DND-41 (cell line): ENCODE measurements at regions not wholly inside any gene's neighbourhood (a gene's known extent, or its start where the extent isn't known, plus 50 kb on each side); places are given as distances from the start of the nearest gene placed in this dataset.

ENCODE experiments used
- ATAC-seq: fragments of 200-7000 bp; cut with Tn5 transposase; 3 replicates; pipeline ENCODE4 v1.9.1; 2021; ENCODE audit warnings: low read depth; ENCODE audit not compliant: insufficient read depth
- DNase-seq: peaks from one replicate; pipeline ENCODE4 v3.0.0-alpha.2; 2020
- H2AFZ ChIP-seq: 2 replicates; pipeline ENCODE4 v1.6.0; 2012; ENCODE audit warnings: low read depth, low read length
- H3K27ac ChIP-seq: 2 replicates; pipeline ENCODE4 v1.5.1; 2012; ENCODE audit warnings: low read length, inconsistent platforms
- H3K27me3 ChIP-seq: fragments of 200-600 bp; sonication (generic); 2 replicates; pipeline ENCODE4 v1.6.0; 2012; ENCODE audit warnings: low read length, mild to moderate bottlenecking, inconsistent platforms; ENCODE audit not compliant: insufficient read depth, poor library complexity
- H3K36me3 ChIP-seq: 2 replicates; pipeline ENCODE4 v1.5.1; 2012; ENCODE audit warnings: low read length, inconsistent platforms; ENCODE audit not compliant: insufficient read depth
- H3K4me1 ChIP-seq: 2 replicates; pipeline ENCODE4 v1.5.1; 2012; ENCODE audit warnings: mild to moderate bottlenecking, low read length; ENCODE audit not compliant: insufficient read depth
- H3K4me2 ChIP-seq: 2 replicates; pipeline ENCODE4 v1.6.0; 2012; ENCODE audit warnings: mild to moderate bottlenecking, moderate library complexity, low read length, inconsistent platforms; ENCODE audit not compliant: insufficient read depth
- H3K4me3 ChIP-seq, 2 experiments: fragments of 200-600 bp in 1 of 2; shearing (Covaris generic) in 1 of 2; 2 replicates each; pipeline ENCODE4 v1.5.1; 2012 to 2016; ENCODE audit warnings: inconsistent platforms in 2 of 2, low read length in 2 of 2, mild to moderate bottlenecking in 2 of 2, low read depth in 1 of 2, moderate library complexity in 1 of 2
- H3K79me2 ChIP-seq: 2 replicates; pipeline ENCODE4 v1.6.0; 2012; ENCODE audit warnings: low read length, inconsistent platforms; ENCODE audit not compliant: insufficient read depth
- H3K9ac ChIP-seq: 2 replicates; pipeline ENCODE4 v1.6.0; 2012; ENCODE audit warnings: low read depth, mild to moderate bottlenecking, inconsistent platforms, low read length, moderate library complexity
- H3K9me3 ChIP-seq: 2 replicates; pipeline ENCODE4 v1.5.1; 2012; ENCODE audit warnings: low read length, moderate library complexity, mild to moderate bottlenecking, inconsistent platforms; ENCODE audit not compliant: insufficient read depth, severe bottlenecking
- H4K20me1 ChIP-seq: 2 replicates; pipeline ENCODE4 v1.6.0; 2012; ENCODE audit warnings: low read length; ENCODE audit not compliant: insufficient read depth
- EZH2 ChIP-seq: IDR thresholded peaks from 3 replicates; pipeline ENCODE4 v1.6.1; 2012; ENCODE audit warnings: borderline replicate concordance, low read depth, mild to moderate bottlenecking, moderate library complexity, low read length, inconsistent platforms; ENCODE audit not compliant: severe bottlenecking
- TF ChIP-seq, protein P1 (sequence below): IDR thresholded peaks from 2 replicates; pipeline ENCODE4 v1.5.1; 2012; ENCODE audit warnings: borderline replicate concordance, low read length, moderate library complexity, mild to moderate bottlenecking; ENCODE audit not compliant: poor library complexity, severe bottlenecking; ENCODE audit errors: extremely low read depth

GRCh38 chr5:56389261-56389660, 156.1 kb upstream of the ANKRD55 start:
- H4K20me1 ChIP-seq = no peaks in the 10 kb centered on the region
- no peak overlapping the region for H3K4me3 ChIP-seq
- no peak overlapping the region for H2AFZ ChIP-seq
- H3K9me3 ChIP-seq = no peaks in the 10 kb centered on the region
- DNase-seq (no peak), ATAC-seq (no peak)
- no peaks in the 10 kb centered on the region for H3K36me3 ChIP-seq
- H3K4me2 ChIP-seq = no peak overlapping the region
- H3K27ac ChIP-seq = no peak overlapping the region
- H3K27me3 ChIP-seq = no peaks in the 10 kb centered on the region
- no peak for TF ChIP-seq EZH2
- TF ChIP-seq, protein P1, sequence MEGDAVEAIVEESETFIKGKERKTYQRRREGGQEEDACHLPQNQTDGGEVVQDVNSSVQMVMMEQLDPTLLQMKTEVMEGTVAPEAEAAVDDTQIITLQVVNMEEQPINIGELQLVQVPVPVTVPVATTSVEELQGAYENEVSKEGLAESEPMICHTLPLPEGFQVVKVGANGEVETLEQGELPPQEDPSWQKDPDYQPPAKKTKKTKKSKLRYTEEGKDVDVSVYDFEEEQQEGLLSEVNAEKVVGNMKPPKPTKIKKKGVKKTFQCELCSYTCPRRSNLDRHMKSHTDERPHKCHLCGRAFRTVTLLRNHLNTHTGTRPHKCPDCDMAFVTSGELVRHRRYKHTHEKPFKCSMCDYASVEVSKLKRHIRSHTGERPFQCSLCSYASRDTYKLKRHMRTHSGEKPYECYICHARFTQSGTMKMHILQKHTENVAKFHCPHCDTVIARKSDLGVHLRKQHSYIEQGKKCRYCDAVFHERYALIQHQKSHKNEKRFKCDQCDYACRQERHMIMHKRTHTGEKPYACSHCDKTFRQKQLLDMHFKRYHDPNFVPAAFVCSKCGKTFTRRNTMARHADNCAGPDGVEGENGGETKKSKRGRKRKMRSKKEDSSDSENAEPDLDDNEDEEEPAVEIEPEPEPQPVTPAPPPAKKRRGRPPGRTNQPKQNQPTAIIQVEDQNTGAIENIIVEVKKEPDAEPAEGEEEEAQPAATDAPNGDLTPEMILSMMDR = no peak
- no peak overlapping the region for H3K9ac ChIP-seq
- H3K4me1 ChIP-seq = no peaks in the 10 kb centered on the region
- no peaks in the 10 kb centered on the region for H3K79me2 ChIP-seq

GRCh38 chr5:56388229-56388985, 155.3 kb upstream of the ANKRD55 start:
- Histone ChIP-seq H3K4me3 (no peak overlapping the region), H3K27ac (no peak overlapping the region), H3K36me3 (no peaks in the 10 kb centered on the region), H3K27me3 (no peaks in the 10 kb centered on the region), H2AFZ (no peak overlapping the region), H3K9me3 (no peaks in the 10 kb centered on the region), H3K9ac (no peak overlapping the region), H3K79me2 (no peaks in the 10 kb centered on the region), H4K20me1 (no peaks in the 10 kb centered on the region), H3K4me1 (no peaks in the 10 kb centered on the region), H3K4me2 (no peak overlapping the region)
- ATAC-seq (no peak), DNase-seq (no peak)
- TF ChIP-seq, protein P1 = no peak
- TF ChIP-seq EZH2 = no peak

DNA sequence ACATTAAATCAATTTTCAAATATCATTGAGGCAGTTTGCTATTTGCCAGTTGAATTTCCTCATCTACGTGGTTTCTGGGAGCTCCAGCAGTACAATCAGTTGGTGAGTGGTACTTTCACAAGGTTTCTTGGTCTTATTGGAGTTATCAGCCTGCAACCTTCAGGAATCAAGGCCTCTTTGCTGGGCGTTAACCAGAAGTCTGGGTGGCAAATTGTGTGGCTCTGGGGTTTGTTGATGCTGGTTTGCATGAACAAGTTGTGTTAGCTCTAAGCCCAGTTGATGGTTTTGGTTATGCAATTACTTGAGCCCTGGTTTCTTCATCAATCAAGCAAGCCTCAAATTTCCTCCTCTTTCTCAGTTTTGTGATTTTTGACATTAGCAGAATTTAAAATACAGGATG, 152.9 kb upstream of the ANKRD55 start:
- Histone ChIP-seq H4K20me1 (no peaks in the 10 kb centered on the region), H3K9ac (no peak overlapping the region), H3K9me3 (no peaks in the 10 kb centered on the region), H3K4me1 (no peaks in the 10 kb centered on the region), H3K4me2 (no peak overlapping the region), H3K36me3 (no peaks in the 10 kb centered on the region), H3K4me3 (no peak overlapping the region), H2AFZ (no peak overlapping the region), H3K79me2 (no peaks in the 10 kb centered on the region), H3K27ac (no peak overlapping the region), H3K27me3 (no peaks in the 10 kb centered on the region)
- no peak for DNase-seq
- ATAC-seq = no peak
- no peak for TF ChIP-seq EZH2
- TF ChIP-seq, protein P1 = no peak

- no peaks in the 10 kb centered on the region for H4K20me1 ChIP-seq
- TF ChIP-seq EZH2 = no peak
- TF ChIP-seq, protein P1 = no peak
- H3K36me3 ChIP-seq = no peaks in the 10 kb centered on the region
- H3K79me2 ChIP-seq = no peaks in the 10 kb centered on the region
- ATAC-seq (no peak), DNase-seq (no peak)
- H3K4me2 ChIP-seq = no peak overlapping the region
- H3K27ac ChIP-seq = no peak overlapping the region
- no peaks in the 10 kb centered on the region for H3K9me3 ChIP-seq
- H2AFZ ChIP-seq = no peak overlapping the region
- H3K4me1 ChIP-seq = no peaks in the 10 kb centered on the region
- no peak overlapping the region for H3K9ac ChIP-seq
- H3K27me3 ChIP-seq = no peaks in the 10 kb centered on the region
- H3K4me3 ChIP-seq = no peak overlapping the region
These were observed 151.1 kb upstream of the ANKRD55 start for GRCh38 chr5:56384186-56384585.
